Spleen (tissue), 11 donors: ENCODE measurements at regions not wholly inside any gene's neighbourhood (a gene's known extent, or its start where the extent isn't known, plus 50 kb on each side); places are given as distances from the start of the nearest gene placed in this dataset.

Experiments used
- DNase-seq: peaks from one replicate; pipeline ENCODE4 v3.0.0-alpha.2; 2020
- H3K27ac ChIP-seq, 8 donors: fragments of 200-600 bp; sonication (generic) in 7 of 8; 1 replicate in 4 of 8; 2 replicates in 4 of 8; pipeline versions ENCODE4 v1.5.0 to v1.8.0; 2016 to 2021; ENCODE audit warnings: inconsistent platforms in 4 of 8, mild to moderate bottlenecking in 4 of 8, moderate library complexity in 1 of 8
- H3K27me3 ChIP-seq, 7 donors: fragments of 200-600 bp; sonication (generic) in 6 of 7; replicated peaks in 1 of 7; 1 replicate in 4 of 7; 2 replicates in 3 of 7; pipeline versions ENCODE4 v1.5.0 to v1.8.0; 2016 to 2021; ENCODE audit warnings: inconsistent platforms in 3 of 7, mild to moderate bottlenecking in 1 of 7
- H3K36me3 ChIP-seq, 6 donors: fragments of 200-600 bp; sonication (generic) in 5 of 6; 1 replicate in 4 of 6; 2 replicates in 2 of 6; pipeline versions ENCODE4 v1.5.0 to v1.8.0; 2016 to 2021; ENCODE audit warnings: inconsistent platforms in 2 of 6
- H3K4me1 ChIP-seq, 6 donors: fragments of 200-600 bp; sonication (generic) in 5 of 6; 1 replicate in 3 of 6; 2 replicates in 3 of 6; pipeline versions ENCODE4 v1.5.0 to v1.8.0; 2016 to 2021; ENCODE audit warnings: inconsistent platforms in 3 of 6
- H3K4me3 ChIP-seq, 8 donors: fragments of 200-600 bp; sonication (generic) in 7 of 8; 1 replicate in 4 of 8; 2 replicates in 4 of 8; pipeline versions ENCODE4 v1.5.0 to v1.8.0; 2016 to 2021; ENCODE audit warnings: inconsistent platforms in 4 of 8, mild to moderate bottlenecking in 4 of 8, moderate library complexity in 2 of 8
- H3K9me3 ChIP-seq, 8 donors: fragments of 200-600 bp; sonication (generic) in 7 of 8; 1 replicate in 4 of 8; 2 replicates in 4 of 8; pipeline versions ENCODE4 v1.5.0 to v1.8.0; 2016 to 2021; ENCODE audit warnings: inconsistent platforms in 4 of 8
- POLR2A ChIP-seq, 3 donors: fragments of 450-650 bp; IDR thresholded peaks; one replicate each; pipeline ENCODE4 v1.5.1; 2017; ENCODE audit warnings: antibody characterized with exemption in 3 of 3, mild to moderate bottlenecking in 1 of 3
- POLR2AphosphoS5 ChIP-seq, 3 donors: sonication (generic); formaldehyde crosslinking; IDR thresholded peaks; one replicate each; pipeline ENCODE4 v1.5.1; 2017; ENCODE audit warnings: antibody characterized with exemption in 3 of 3
- WGBS, 5 donors: extraction: QIAGEN DNeasy Blood & Tissue Kit in 3 of 5; methylation state at CpG; one replicate each; pipeline versions ENCODE4 v1.1.5 to v1.1.7; 2013 to 2018; 5-methylcytosine and 5-hydroxymethylcytosine counted together
- intact Hi-C: fragments of 100-400 bp; cut with DNase I; formaldehyde crosslinking; loops from one replicate; pipeline ENCODE4 v1.15.0; 2023; ENCODE audit warnings: low total_unique reads
- TF ChIP-seq, protein P1 (sequence below), 11 experiments: fragments of 200-600 bp in 7 of 11; fragments of 450-650 bp in 4 of 11; sonication (generic) in 4 of 11; IDR thresholded peaks in 8 of 11; conservative IDR thresholded peaks in 3 of 11; 1 replicate in 7 of 11; 2 replicates in 4 of 11; pipeline versions ENCODE4 v1.4.0 to v1.8.0; 2016 to 2021; ENCODE audit warnings: antibody characterized with exemption in 11 of 11, inconsistent platforms in 4 of 11, mild to moderate bottlenecking in 1 of 11
- donor health status: healthy with polysubstance abuse.
- donor health status: DM: no; HTN: no; CAD: no; lungs with moderate emphysema.
- donor health status: DM: no; HTN: no; CAD: no.
- donor health status: Bipolar disorder and iron deficiency.
- donor health status: healthy.
- donor health status: DM: no; HTN: no; CAD: no.
- donor health status: DM: yes; HTN: yes; CAD: no.

DNA sequence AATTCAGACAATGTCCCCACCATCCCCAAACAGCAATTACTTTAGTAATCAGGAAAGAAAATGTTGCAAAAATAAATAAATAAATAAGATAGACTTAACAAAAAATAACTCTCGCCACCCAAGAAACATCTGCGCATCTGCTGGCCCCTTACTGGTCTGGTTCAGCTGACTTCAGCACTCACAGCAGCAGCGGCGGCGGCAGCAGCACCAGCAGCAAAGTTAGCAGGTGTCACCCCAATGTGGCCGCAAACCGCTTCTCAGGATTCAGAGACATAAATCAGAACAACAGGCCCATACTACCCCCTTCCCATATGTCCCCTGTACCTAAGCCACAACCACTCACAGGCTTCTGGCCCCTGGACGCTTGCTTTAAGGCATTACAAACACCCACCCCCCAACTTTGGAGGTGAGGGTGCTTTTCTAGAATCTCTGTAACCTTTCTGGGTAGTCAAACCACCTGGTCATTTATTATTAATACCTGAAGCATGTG lies 593.0 kb downstream of the BNC2 start:
- Histone ChIP-seq H3K27ac (no peak overlapping the region), H3K9me3 (no peaks in the 10 kb centered on the region), H3K4me1 (no peaks in the 10 kb centered on the region), H3K4me3 (no peak overlapping the region), H3K36me3 (no peaks in the 10 kb centered on the region), H3K27me3 (no peaks in the 10 kb centered on the region)
- no peak for DNase-seq
- WGBS, 5 donors = 70 to 93% (median 92%) methylated on average over 8 of the region's 8 CpGs
- intact Hi-C loops = no loop called here
- TF ChIP-seq POLR2A (IDR thresholded peaks at IDR 0.05) = no peak
- TF ChIP-seq POLR2AphosphoS5 (IDR thresholded peaks at IDR 0.05) = no peak
- TF ChIP-seq, protein P1, sequence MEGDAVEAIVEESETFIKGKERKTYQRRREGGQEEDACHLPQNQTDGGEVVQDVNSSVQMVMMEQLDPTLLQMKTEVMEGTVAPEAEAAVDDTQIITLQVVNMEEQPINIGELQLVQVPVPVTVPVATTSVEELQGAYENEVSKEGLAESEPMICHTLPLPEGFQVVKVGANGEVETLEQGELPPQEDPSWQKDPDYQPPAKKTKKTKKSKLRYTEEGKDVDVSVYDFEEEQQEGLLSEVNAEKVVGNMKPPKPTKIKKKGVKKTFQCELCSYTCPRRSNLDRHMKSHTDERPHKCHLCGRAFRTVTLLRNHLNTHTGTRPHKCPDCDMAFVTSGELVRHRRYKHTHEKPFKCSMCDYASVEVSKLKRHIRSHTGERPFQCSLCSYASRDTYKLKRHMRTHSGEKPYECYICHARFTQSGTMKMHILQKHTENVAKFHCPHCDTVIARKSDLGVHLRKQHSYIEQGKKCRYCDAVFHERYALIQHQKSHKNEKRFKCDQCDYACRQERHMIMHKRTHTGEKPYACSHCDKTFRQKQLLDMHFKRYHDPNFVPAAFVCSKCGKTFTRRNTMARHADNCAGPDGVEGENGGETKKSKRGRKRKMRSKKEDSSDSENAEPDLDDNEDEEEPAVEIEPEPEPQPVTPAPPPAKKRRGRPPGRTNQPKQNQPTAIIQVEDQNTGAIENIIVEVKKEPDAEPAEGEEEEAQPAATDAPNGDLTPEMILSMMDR (IDR thresholded peaks at IDR 0.05 in 8 of 11, conservative IDR thresholded peaks at IDR 0.05 in 3 of 11) = no peak

DNA sequence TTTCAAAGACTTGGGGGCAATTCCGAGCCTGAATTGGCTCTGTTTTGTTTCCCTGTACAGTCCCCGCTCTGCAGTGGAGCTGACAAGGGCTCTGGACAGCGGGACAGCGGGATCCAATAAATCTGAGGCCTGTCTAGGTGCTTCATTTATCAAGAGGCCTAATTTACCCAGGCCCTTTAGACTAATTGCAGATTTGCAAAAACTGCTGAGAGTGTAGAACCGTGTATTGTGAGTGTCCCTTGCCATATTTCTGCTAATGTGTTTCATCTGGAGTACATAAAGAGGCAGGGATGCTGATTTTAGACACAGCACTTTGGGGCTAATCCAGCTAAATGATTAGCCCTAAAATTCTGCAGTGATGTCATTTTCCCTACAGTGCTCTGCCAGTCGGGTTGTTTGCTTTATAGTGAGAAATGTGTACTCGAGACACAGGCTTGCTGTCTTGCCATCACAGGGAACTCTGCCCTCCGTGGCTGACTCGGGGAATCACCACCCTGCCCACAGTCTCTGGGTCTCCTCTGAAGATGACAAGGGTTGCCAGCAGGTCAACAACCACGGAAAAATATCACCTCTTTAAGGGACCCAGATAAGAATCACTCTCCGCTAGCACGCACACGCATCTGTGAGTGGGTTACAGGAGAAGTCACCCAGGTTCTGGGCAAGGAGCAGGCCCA lies 592.0 kb downstream of the BNC2 start:
- Histone ChIP-seq H3K36me3 (no peaks in the 10 kb centered on the region), H3K4me3 (no peak overlapping the region), H3K4me1 (no peaks in the 10 kb centered on the region), H3K27me3 (no peaks in the 10 kb centered on the region), H3K27ac (no peak overlapping the region), H3K9me3 (peaks cover 0 to 2% (median 0%) of the 10 kb centered on the region in 8 donors)
- WGBS, 5 donors = 81 to 87% (median 83%) methylated on average over 13 of the region's 13 CpGs
- intact Hi-C loops = no loop called here
- TF ChIP-seq POLR2AphosphoS5 (IDR thresholded peaks at IDR 0.05) = no peak
- TF ChIP-seq, protein P1 (IDR thresholded peaks at IDR 0.05 in 8 of 11, conservative IDR thresholded peaks at IDR 0.05 in 3 of 11) = no peak
- no peak for TF ChIP-seq POLR2A (IDR thresholded peaks at IDR 0.05)
- no peak for DNase-seq

DNA sequence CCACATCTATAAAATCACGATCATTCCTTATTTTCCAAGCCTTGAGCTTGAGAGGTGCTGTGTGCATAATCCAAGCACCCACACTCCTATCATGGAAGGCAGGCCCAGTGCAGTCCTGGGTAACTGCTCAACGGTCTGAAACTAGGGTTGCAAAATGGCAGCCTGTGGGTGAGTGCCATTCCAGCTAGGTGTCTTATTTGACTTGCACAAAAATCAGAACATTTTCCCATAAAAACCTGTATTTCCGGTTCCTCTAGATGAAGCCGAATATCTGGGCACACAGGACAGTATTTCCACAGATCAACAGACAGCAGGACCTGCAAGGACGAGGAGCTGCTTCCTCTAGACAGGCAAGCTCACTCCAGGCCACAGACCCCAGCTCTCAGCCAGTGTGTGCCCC lies 588.8 kb downstream of the BNC2 start:
- 79 to 94% (median 84%) methylated on average over 5 of the region's 5 CpGs for WGBS, 5 donors
- H3K27me3 ChIP-seq = no peaks in the 10 kb centered on the region
- H3K4me3 ChIP-seq = no peak overlapping the region
- no peaks in the 10 kb centered on the region for H3K36me3 ChIP-seq
- DNase-seq = no peak
- H3K9me3 ChIP-seq = peaks cover 0 to 2% (median 0%) of the 10 kb centered on the region in 8 donors
- no peaks in the 10 kb centered on the region for H3K4me1 ChIP-seq
- intact Hi-C loops = no loop called here
- TF ChIP-seq, protein P1 (IDR thresholded peaks at IDR 0.05 in 8 of 11, conservative IDR thresholded peaks at IDR 0.05 in 3 of 11) = no peak
- TF ChIP-seq POLR2A (IDR thresholded peaks at IDR 0.05) (no peak), POLR2AphosphoS5 (IDR thresholded peaks at IDR 0.05) (no peak)
- H3K27ac ChIP-seq = no peak overlapping the region

DNA sequence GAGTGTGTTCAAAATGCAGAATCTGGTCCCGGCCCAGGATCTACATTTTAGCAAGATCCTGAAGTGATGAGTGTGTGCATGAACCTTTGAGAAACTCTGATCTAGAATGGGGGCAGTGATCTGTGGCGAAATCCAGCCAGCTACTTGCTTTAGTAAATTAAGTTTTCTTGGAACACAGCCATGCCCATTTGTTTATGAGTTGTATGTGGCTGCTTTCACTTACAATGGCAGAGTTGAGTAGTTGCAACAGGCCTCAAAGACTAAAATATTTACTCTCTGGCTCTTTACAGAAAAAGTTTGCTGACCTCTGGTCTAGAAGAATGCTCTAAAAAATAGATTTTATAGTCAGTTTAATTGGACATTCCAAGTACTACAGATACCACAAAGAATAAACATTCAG lies 588.3 kb downstream of the BNC2 start:
- TF ChIP-seq, protein P1 (IDR thresholded peaks at IDR 0.05 in 8 of 11, conservative IDR thresholded peaks at IDR 0.05 in 3 of 11) = no peak
- no peak for TF ChIP-seq POLR2AphosphoS5 (IDR thresholded peaks at IDR 0.05)
- TF ChIP-seq POLR2A (IDR thresholded peaks at IDR 0.05) = no peak
- Histone ChIP-seq H3K4me1 (no peaks in the 10 kb centered on the region), H3K9me3 (peaks cover 0 to 2% (median 0%) of the 10 kb centered on the region in 8 donors), H3K4me3 (no peak overlapping the region), H3K36me3 (no peaks in the 10 kb centered on the region), H3K27me3 (no peaks in the 10 kb centered on the region), H3K27ac (no peak overlapping the region)
- DNase-seq = no peak
- 38 to 100% (median 81%) methylated on average over 2 of the region's 2 CpGs for WGBS, 5 donors
- intact Hi-C loops = no loop called here
